Tibial nerve (tissue), 4 donors: ENCODE measurements at regions not wholly inside any gene's neighbourhood (a gene's known extent, or its start where the extent isn't known, plus 50 kb on each side); places are given as distances from the start of the nearest gene placed in this dataset.

ENCODE experiments used
- EP300 ChIP-seq, 2 donors: sonication (generic); formaldehyde crosslinking; IDR thresholded peaks; one replicate each; pipeline ENCODE4 v1.6.1; 2017; ENCODE audit warnings: antibody characterized with exemption in 2 of 2, mild to moderate bottlenecking in 1 of 2
- POLR2A ChIP-seq, 2 donors: fragments of 450-650 bp; IDR thresholded peaks; one replicate each; pipeline ENCODE4 v1.6.1; 2017; ENCODE audit warnings: antibody characterized with exemption in 2 of 2, mild to moderate bottlenecking in 2 of 2, moderate library complexity in 2 of 2
- TF ChIP-seq, protein P1 (sequence below), 5 experiments: fragments of 200-600 bp in 3 of 5; fragments of 450-650 bp in 2 of 5; sonication (generic) in 3 of 5; IDR thresholded peaks; one replicate each; pipeline ENCODE4 v1.5.1; 2016 to 2019; ENCODE audit warnings: antibody characterized with exemption in 5 of 5, mild to moderate bottlenecking in 3 of 5, moderate library complexity in 2 of 5

DNA sequence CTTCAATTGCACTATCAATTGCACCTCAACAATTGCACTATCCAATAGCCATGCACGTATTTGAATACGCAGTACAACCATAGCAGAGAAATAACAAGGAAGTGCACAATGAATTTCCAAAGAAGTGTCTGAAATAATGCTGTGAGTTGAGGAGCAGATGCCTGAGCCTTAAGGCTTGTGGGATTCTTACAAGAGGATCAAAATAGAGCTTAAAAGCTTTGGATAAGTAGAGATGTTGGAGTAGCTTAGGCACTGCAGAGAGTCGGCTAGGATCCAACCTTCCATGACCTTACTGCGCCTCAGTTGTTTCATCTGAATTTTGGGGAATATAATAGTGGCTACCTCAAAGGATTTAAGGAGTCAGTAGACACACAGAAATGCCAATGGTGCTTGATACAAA, 196.1 kb upstream of the FLRT2 start:
- TF ChIP-seq, protein P1, sequence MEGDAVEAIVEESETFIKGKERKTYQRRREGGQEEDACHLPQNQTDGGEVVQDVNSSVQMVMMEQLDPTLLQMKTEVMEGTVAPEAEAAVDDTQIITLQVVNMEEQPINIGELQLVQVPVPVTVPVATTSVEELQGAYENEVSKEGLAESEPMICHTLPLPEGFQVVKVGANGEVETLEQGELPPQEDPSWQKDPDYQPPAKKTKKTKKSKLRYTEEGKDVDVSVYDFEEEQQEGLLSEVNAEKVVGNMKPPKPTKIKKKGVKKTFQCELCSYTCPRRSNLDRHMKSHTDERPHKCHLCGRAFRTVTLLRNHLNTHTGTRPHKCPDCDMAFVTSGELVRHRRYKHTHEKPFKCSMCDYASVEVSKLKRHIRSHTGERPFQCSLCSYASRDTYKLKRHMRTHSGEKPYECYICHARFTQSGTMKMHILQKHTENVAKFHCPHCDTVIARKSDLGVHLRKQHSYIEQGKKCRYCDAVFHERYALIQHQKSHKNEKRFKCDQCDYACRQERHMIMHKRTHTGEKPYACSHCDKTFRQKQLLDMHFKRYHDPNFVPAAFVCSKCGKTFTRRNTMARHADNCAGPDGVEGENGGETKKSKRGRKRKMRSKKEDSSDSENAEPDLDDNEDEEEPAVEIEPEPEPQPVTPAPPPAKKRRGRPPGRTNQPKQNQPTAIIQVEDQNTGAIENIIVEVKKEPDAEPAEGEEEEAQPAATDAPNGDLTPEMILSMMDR (IDR thresholded peaks at IDR 0.05), result no peak
- TF ChIP-seq EP300 (IDR thresholded peaks at IDR 0.05) (no peak), POLR2A (IDR thresholded peaks at IDR 0.05) (no peak)
